ENCODE measurements at regions not wholly inside any gene's neighbourhood (a gene's known extent, or its start where the extent isn't known, plus 50 kb on each side); places are given as distances from the start of the nearest gene placed in this dataset.

- Histone ChIP-seq H3K4me2 (ENCODE audit: insufficient read depth, insufficient read length, low read length) (no peak overlapping the region), H3K4ac (ENCODE audit: low read depth, low read length) (no peak overlapping the region), H2AK5ac (ENCODE audit: insufficient read length, low read length) (no peak overlapping the region), H2BK20ac (ENCODE audit: low read depth, low read length, poor library complexity, severe bottlenecking) (no peak overlapping the region), H2BK12ac (ENCODE audit: insufficient read length, low read depth, low read length) (peak overlapping the region; percentile 23), H3K27me3 (ENCODE audit: insufficient read depth, low read length) (no peaks in the 10 kb centered on the region), H3K23me2 (ENCODE audit: insufficient read length, low read depth, low read length, poor library complexity, severe bottlenecking) (no peaks in the 10 kb centered on the region), H3K23ac (ENCODE audit: insufficient read length, low read depth, low read length) (no peak overlapping the region), H2BK120ac (ENCODE audit: low read depth, low read length, poor library complexity, severe bottlenecking) (no peak overlapping the region), H3K4me1 (ENCODE audit: insufficient read depth, low read length) (no peaks in the 10 kb centered on the region), H3K79me1 (ENCODE audit: insufficient read depth, low read depth, low read length, poor library complexity, severe bottlenecking) (no peaks in the 10 kb centered on the region), H3K18ac (ENCODE audit: insufficient read length, low read depth, low read length) (peak overlapping the region; percentile 50), H2AFZ (ENCODE audit: low read length) (no peak overlapping the region), H4K5ac (ENCODE audit: insufficient read length, low read depth, low read length) (no peak overlapping the region), H4K8ac (replicated peaks; ENCODE audit: insufficient read length, low read depth, low read length) (no peak overlapping the region), H3T11ph (ENCODE audit: low read length) (no peak overlapping the region), H3K14ac (ENCODE audit: insufficient read depth, low read length) (peak overlapping the region; percentile 56; the same call in 1 of the 2 replicates), H4K20me1 (ENCODE audit: control insufficient read depth, insufficient read depth, insufficient read length) (no peaks in the 10 kb centered on the region), H3K27ac (ENCODE audit: insufficient read length, low read depth, low read length) (no peak overlapping the region), H2BK15ac (ENCODE audit: low read depth, low read length) (no peak overlapping the region), H3K9me3 (ENCODE audit: control insufficient read depth, low read depth, low read length) (no peaks in the 10 kb centered on the region), H3K9ac (ENCODE audit: extremely low read depth, insufficient read length, low read length) (no peak overlapping the region), H4K91ac (ENCODE audit: insufficient read length, low read depth, low read length) (no peak overlapping the region), H2BK5ac (ENCODE audit: insufficient read length, low read length) (no peak overlapping the region), H3K79me2 (ENCODE audit: insufficient read depth, low read length) (no peaks in the 10 kb centered on the region), H3K56ac (ENCODE audit: insufficient read length, low read depth, low read length) (no peak overlapping the region)
- Mint-ChIP-seq H3K27me3 (ENCODE audit: low read depth) (peaks cover 5% of the 10 kb centered on the region), H3K27ac (no peak overlapping the region), H3K36me3 (ENCODE audit: insufficient read depth in 1 of 3, low read depth in 3 of 3) (no peaks in the 10 kb centered on the region), H3K4me1 (peaks cover 10 to 12% of the 10 kb centered on the region in 2 experiments; a peak in 3 of 4 replicates), H3K4me3 (no peak overlapping the region), H3K9me3 (no peaks in the 10 kb centered on the region)
- DNase-seq: no peak
- TF ChIP-seq, protein P1, sequence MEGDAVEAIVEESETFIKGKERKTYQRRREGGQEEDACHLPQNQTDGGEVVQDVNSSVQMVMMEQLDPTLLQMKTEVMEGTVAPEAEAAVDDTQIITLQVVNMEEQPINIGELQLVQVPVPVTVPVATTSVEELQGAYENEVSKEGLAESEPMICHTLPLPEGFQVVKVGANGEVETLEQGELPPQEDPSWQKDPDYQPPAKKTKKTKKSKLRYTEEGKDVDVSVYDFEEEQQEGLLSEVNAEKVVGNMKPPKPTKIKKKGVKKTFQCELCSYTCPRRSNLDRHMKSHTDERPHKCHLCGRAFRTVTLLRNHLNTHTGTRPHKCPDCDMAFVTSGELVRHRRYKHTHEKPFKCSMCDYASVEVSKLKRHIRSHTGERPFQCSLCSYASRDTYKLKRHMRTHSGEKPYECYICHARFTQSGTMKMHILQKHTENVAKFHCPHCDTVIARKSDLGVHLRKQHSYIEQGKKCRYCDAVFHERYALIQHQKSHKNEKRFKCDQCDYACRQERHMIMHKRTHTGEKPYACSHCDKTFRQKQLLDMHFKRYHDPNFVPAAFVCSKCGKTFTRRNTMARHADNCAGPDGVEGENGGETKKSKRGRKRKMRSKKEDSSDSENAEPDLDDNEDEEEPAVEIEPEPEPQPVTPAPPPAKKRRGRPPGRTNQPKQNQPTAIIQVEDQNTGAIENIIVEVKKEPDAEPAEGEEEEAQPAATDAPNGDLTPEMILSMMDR (conservative IDR thresholded peaks at IDR 0.05): no peak
- WGBS (ENCODE audit: extremely low coverage, insufficient read length, low lambda C conversion rate): no CpG with 5 or more reads among the region's 14 CpGs
Measured at GRCh38 chr11:130671801-130672700, 223.6 kb downstream of the ADAMTS15 start.

Measured in H9 (cell line).